NOMO-1 treated with dmso at 0.1 percent for 144 hours (cell line): ENCODE measurements at regions not wholly inside any gene's neighbourhood (a gene's known extent, or its start where the extent isn't known, plus 50 kb on each side); places are given as distances from the start of the nearest gene placed in this dataset.
A peak's percentile ranks its signal among the peaks of the same experiment; 100 is the strongest.

Experiments
- DNase-seq: peaks from one replicate; lab custom pipeline; 2025; ENCODE audit not compliant: unreplicated experiment; lab: John Stamatoyannopoulos, UW

DNA sequence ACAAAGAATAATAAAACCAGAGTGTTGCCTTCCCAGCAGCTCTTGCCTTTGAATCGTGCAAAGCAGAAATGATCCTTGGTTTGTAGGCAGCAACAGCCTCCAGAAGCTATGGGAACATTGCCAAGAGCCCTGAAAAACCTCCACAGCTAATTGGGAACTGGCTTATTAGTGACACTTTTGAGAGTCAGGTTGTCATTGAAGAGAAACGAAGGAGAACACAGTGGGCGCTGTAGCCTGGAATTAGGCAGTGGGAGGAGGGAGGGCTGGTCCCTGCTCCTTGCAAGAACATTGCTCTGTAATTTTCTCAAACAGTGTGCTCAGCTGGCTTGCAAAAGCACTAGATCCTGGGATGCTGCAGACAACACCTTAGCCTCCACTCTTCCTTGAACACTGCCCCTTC lies 331.5 kb upstream of the EMCN start:
- DNase-seq = no peak

DNA sequence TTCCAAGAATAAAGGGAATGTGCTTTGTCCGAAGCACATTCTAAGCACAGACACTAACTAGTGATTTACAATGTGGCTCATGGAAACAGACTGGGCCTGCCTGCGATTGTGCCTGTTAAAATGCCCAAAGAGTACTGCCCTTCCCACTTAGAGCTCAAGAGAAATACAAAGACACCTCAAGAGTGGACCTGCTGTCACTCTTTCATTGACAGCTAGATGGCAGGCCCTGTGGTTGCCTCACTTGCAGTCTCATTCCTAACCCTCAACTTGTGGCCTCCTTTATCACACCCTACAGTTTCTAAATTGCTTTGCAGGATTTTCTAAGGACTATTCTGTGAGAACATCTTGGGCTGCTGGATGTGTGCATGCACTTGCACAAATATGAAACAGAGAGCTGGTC lies 331.0 kb upstream of the EMCN start:
- no peak for DNase-seq

DNA sequence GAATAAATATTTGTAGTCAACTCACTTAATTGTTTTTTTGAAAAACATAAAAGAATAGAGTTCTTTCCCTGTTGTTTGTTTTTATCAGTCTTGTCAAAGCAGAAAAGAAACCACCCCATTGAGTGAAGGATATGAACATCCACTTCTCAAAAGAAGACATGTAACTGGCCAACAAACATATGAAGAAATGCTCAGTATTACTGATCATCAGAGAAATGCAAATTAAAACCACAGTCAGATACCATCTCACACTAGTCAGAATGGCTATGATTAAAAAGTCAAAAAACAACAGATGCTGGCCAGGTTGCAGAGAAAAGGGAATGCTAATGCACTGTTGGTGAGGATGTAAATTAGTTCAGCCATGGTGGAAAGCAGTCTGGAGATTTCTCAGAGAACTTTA lies 326.1 kb upstream of the EMCN start:
- no peak for DNase-seq

DNA sequence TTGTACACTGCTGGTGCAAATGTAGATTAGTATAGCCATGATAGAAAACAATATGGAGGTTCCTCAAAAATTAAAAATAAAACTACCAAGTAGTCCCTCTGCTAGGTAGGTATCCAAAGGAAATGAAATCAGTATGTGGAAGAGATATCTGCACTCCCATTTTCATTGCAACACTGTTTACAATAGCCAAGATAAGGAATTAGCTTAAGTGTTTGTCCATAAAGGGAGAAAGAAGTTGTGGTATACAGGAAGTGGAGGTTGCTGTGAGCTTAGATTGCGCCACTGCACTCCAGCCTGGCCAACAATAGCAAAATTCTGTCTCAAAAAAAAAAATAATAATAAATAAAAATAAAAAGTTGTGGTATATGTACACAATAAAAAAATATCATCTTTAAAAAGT lies 325.0 kb upstream of the EMCN start:
- no peak for DNase-seq

GRCh38 chr4:100841911-100842310 lies 324.1 kb upstream of the EMCN start:
- no peak for DNase-seq

DNA sequence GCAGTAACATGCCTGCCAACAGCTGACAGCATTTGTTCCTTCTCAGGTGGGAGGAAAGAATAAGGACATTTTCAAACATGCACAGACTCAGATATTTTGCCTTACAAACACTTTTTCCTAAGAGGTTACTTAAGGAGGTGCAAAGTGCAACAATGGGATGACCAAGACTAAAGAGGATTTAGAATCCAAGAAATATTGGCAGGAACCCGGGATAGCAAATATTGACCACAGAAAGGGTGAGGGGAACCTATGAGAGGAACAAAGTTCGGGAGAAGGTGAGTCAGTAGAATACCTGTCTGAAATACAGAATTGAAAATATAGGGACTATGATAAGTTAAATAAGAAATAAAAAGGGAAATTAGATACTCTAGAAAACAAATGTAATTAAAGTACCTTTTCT lies 321.9 kb upstream of the EMCN start:
- no peak for DNase-seq

DNA sequence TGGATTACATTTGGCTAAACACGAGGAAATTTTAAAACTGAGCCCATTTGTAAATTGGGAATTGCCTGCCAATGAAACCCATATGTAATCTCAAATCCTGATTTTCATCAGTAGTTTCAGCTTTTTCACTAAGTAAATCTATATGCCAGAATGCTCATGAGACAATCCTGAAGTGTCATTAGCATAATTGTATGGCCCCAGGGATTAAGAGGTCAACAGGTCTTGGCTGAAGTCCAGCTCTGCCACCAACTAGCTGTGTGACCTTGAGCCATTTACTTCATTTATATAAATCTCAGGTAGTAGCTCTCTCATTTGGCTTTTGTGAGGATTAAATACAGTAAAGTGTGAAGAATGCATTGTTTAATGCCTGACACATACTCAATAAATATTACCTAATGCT lies 320.5 kb upstream of the EMCN start:
- DNase-seq = no peak

GRCh38 chr4:100836929-100837328 lies 319.1 kb upstream of the EMCN start:
- no peak for DNase-seq

DNA sequence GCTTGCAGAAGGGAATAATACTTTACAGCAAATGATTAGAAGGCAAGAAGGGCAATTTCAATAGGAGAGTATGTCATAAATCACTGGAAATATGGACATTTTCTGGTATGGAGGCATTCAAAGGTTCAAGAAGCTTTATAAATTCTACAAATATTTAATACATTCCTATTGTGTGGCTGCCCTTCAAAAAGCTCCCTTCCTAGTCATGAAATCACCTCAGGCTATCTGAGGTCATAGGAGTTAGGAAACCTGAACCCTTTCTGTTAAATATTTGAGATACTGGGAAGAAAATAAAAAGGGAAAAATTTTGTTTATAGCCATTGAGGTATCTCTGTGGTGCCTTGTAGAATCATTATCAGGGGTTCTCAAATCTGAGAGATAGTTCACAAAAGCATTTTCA lies 316.8 kb upstream of the EMCN start:
- no peak for DNase-seq

DNA sequence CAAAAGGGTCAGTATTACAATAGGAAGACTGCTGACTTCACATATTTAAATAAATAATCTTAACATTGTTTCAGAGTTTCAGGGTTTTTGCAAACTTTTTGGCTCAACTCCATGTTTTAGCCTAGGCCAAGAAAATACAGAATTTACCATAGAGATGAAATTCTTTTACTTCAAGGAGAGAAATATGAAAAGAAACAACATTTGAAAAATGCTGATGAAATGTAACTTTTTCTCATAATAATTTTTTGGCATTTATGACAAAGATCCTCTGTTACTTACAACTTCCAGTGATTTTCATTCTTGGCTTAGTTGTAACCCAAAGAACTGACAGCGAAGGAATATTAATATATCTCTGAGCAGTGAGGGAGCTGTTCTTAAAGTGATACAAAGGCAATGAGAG lies 316.1 kb upstream of the EMCN start:
- no peak for DNase-seq

DNA sequence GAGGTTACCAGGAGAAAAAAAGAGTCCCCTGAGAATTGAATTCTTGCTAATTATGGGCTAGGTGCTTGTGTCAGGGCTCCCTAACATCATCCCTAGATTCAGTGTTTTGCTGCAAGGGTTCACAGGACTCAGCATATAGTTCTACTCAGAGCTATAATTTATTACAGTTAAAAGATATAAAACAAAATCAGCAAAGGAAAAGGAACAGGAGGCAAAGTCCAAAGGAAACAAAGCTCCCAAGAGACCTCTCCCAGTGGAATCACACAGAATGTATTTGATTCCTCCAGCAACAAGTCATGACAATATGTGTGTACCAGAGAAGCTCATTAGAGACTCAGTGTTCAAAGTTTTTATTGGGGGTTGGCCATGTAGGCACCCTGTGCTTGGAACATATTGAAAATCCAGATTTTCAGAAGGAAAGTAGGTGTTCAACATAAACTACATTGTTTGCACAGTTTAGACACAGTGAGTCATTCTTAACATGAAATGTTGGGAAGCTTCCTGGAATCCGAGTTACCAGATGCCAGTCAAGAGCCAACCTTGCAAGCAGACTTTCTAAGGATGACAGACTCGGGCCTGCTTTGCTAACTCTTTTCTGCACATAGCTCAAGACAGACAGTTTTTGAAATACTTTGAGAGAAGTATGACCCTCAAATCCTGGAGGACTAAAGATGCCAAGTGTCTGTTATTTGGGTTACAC lies 311.3 kb upstream of the EMCN start:
- no peak for DNase-seq

GRCh38 chr4:100828364-100828763 lies 310.5 kb upstream of the EMCN start:
- no peak for DNase-seq

DNA sequence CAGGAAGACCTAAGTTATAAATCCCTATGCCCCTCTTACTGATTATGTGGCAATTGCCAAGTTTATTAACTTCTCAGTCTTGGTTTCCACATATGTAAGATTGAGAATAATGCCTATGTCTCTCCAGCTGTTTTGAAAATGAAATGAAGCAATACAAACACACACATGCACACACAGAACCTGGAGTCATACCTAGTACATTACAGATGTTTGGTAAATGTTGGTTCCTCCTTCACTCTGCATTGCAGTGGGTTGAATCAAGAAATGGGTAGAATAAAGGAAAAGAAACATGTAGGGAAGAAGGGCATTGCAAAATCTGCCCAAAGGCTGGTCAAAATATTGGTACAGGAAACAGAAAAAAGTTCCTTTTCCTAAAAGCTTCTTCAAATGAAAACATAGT lies 309.9 kb upstream of the EMCN start:
- DNase-seq = no peak

DNA sequence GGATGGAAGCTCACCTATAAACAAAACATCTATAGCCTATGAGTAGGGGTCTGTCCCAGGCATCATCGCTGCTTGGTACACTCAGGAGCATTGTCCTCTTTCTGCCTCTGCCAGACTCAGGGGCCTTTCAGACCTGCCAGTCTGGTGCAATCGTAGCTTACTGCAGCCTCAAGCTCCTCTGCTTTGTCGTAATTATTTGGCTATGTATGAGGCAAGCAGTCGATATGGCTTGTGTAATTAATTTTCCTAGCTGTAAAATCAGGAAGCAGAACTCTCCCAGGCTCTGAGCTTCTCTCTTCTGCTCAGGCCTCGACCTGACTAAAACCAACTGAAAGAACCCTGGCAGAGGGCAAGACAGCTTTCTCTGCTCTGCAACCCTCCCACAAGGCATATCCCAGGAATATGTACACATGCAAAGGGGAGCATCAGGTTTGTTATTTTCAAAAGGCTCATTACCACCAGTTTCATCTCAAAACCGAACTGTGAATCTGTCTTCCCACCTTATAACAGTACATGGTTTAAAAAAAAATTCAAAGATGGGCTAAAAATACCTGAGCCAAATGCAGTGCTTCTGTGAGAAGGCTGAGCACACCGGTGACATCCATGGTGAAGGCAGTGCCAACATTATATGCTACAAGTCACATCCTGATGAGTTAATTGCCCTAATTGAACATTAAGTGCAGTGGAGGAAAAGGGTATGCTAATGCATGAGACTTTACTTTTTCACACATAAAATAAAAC lies 309.2 kb upstream of the EMCN start:
- DNase-seq = peak; percentile 68

DNA sequence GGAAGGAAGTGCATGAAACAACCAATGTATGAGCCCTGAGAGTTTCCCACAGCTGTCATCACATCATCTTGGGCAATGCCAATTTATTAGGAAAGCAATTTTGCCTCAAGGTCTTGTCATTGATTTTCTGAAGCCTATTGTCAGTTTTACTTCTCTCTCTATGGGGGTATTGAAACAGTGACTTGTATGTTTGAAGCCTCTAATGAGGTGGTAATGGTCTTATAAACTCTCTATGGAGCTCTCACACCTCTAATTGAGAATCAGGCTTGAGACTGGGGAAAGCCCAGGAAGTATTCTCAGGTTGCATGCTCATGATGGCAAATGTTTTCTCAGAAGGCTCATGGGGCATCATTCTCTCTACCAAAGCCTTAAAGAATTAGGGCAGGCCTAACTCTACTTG lies 308.2 kb upstream of the EMCN start:
- DNase-seq = no peak

- no peak for DNase-seq
These were observed 306.1 kb upstream of the EMCN start for GRCh38 chr4:100823993-100824323.

DNA sequence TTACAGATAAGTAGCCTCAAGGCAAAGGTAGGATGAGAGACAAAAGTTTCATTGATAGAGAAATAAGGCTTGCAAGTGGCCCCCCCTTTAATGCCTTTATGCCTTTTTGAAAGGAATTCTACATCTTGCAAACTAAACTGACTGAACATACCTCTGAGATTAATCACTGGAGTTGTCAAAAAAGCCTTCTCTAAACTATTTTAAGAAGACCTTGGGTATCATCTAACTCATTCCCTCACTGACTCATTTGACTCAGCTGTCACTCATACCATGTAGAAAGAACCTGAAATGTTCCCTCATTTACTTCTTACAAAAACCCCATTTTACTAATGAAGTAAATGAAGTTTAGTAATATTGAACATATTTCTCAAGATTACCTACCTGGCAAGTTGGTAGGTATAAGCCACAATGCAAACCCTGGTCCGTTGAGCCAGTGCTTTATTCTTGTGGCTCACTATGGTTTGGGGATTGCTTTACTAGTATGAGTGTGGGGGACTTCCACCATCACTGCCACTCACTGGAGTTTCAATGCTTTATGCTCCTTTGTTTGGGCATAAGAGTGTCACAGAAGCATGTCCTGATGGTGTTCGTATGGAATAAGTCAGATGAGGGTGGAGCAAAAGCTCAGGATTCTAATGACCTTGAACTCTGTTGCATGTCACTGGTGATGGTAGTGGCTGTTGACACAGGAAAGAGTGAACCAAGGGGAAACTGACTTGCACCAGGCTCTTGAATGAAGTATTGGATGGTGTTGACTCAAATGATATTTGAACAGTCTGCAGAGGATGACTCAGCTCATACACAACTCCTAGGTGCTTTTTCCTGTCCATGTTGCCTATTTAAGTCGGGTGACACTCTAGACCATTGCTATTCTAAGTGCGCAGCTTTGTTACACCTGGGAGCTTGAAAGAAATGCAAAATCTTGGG lies 305.5 kb upstream of the EMCN start:
- no peak for DNase-seq

DNA sequence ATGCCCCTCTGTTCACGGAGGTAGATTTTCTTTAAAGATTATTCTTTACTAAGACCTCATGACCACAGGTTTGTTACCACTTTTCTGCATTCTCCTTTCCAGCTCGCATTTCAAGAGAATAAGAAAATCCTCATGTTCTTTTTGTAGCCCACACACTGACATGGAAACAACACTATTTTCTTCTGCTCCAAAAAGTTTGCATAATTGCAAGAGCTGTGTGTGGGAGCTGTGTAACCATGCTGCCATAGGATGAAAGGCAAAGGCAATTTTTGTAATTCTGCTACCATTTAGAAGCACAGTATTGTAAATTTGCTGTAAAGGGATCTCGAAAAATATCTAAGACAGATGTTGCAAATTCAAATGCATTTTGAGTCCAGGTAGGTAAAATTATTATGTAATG lies 302.4 kb upstream of the EMCN start:
- no peak for DNase-seq

GRCh38 chr4:100819505-100819904 lies 301.7 kb upstream of the EMCN start:
- no peak for DNase-seq

- no peak for DNase-seq
These were observed 298.7 kb upstream of the EMCN start for GRCh38 chr4:100816436-100817045.

DNA sequence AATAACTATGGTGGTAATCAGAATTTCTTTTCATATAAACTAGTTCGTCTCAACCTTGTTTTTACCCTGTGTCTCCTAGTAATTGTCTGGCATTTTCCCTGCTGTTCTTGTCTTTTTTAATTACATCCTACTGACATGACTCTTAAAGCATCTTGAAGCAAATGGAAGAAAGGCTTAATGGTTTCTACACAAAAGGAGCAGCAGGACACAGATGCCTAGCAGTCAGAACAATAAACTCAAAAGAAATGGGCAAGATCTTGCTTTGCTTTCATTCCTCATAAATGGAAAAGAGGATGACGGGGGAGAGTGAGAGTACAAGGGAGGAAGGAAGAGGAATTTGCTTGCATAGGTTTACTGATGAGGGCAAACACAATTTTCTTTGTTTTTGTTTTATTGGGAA lies 293.2 kb upstream of the EMCN start:
- no peak for DNase-seq

DNA sequence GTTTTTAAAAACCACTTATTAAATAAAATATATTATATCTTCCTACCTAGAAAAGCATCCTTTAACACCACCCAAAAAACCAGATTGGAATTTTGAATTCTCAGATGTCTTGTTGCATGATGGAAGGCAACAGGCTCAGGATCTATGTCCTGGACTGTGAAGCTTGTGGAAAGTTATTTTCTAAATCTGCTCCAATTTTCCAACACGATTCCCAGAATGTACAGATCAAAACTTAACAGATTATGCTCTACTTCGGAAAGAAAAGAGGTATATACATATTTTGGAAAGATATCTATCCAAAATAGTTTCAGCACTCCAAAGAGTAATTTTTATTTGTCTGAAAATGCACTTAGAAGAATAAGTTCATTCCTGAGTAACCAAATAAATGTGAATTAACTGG lies 291.7 kb upstream of the EMCN start:
- DNase-seq = no peak
